Inflammatory macrophage treated with lipopolysaccharide for 1 hour (primary cell): ENCODE measurements at regions not wholly inside any gene's neighbourhood (a gene's known extent, or its start where the extent isn't known, plus 50 kb on each side); places are given as distances from the start of the nearest gene placed in this dataset.

ENCODE experiments used
- DNase-seq, 2 donors: peaks; one replicate each; pipeline ENCODE4 v3.0.0-alpha.2; 2020 to 2022

GRCh38 chr15:26372706-26373105 lies 400.2 kb downstream of the GABRB3 start:
- DNase-seq: no peak

DNA sequence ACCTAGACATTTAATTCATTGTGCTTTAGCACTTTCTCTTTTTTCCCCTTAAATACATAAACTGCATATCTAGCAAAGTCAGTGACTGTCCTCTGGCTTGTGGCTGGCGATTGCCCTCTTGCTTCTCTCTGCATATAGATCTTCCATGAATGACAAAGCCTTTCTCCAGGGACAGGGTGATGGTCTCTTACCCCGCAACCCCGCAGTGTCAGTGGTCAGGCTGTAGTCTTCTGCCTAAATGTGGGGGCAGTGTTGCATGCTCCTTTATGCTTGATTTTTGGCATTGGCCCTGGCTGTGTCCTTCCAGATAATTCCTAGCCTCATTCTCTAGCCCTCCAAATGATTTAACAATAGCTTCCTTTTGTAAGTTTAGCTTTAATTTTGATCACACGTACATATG lies 407.8 kb downstream of the GABRB3 start:
- no peak for DNase-seq

- no peak for DNase-seq
Observed at GRCh38 chr15:26359855-26360254, 413.0 kb downstream of the GABRB3 start.

GRCh38 chr15:26358708-26359107 lies 414.2 kb downstream of the GABRB3 start:
- no peak for DNase-seq

- no peak for DNase-seq
Observed at GRCh38 chr15:26357653-26358052, 415.2 kb downstream of the GABRB3 start.

- no peak for DNase-seq
Observed at GRCh38 chr15:26355472-26356074, 417.3 kb downstream of the GABRB3 start.

DNA sequence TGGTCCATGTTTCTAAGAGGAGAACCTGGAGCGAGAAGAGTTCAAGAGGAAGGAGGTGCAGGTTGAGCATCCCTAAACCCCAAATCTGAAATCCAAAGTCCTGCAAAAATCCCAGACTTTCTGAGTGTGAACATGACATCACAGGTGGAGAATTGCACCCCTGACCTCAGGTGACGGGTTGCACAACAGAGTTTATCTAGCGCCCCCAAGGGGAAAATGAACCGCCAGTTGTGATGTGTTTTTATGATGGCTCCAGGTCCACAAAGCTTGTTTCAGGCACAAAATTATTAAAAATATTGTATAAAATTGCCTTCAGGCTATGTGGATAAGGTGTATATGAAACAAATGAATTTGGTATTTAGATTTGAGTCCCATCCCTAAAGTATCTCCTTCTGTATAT lies 420.0 kb downstream of the GABRB3 start:
- DNase-seq: no peak

DNA sequence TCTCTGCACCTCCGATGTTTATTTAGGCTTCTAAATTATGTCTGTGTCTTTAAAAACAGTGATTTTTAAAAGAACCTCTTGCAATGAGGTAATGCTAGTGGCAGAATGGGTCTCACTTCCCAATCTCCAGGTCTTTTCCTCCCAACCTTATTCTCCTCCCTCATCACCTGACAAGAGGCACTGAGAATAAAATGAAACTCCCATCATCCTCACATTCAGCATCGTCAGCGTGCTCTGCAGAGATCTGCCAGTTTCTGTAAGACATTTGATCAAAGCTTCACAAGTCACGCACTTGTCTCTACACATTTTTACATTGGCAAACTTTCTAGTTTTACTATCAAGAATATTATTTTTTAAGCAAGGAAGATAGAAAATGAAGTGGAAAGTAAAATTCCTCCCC lies 420.5 kb downstream of the GABRB3 start:
- no peak for DNase-seq

- DNase-seq: no peak
Observed at GRCh38 chr15:26325495-26325894, 447.4 kb downstream of the GABRB3 start.

- DNase-seq: no peak
Observed at GRCh38 chr15:26323566-26323965, 449.3 kb downstream of the GABRB3 start.

GRCh38 chr15:26318689-26319088 lies 454.2 kb downstream of the GABRB3 start:
- no peak for DNase-seq

- DNase-seq: no peak
Observed at GRCh38 chr15:26314577-26314976, 451.4 kb upstream of the ATP10A start.

DNA sequence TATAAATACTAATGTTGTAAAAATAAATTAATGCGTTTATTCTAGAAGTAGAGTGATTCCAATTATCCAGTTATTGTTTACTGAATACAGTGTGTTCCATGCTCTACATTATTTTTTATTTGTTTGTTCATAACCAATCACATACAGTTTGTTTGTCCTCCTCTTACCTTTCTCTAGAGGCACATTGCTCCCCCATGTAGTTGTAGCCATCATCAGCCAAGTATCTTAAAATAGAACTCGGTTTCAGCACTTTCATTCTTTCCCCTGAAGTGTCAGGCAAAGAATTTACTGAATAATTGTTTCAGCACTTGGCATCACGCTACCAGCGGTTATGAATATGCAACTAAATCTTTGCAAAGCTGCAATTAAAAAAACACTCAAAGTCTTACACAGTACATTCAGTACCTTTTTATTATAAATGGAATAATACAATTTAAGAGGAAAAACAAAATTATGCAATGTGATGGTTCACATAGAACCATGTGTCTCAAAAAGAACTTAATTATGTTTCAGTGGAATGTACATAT lies 448.6 kb upstream of the ATP10A start:
- DNase-seq: no peak

- DNase-seq: no peak
Observed at GRCh38 chr15:26298659-26299170, 435.6 kb upstream of the ATP10A start.

DNA sequence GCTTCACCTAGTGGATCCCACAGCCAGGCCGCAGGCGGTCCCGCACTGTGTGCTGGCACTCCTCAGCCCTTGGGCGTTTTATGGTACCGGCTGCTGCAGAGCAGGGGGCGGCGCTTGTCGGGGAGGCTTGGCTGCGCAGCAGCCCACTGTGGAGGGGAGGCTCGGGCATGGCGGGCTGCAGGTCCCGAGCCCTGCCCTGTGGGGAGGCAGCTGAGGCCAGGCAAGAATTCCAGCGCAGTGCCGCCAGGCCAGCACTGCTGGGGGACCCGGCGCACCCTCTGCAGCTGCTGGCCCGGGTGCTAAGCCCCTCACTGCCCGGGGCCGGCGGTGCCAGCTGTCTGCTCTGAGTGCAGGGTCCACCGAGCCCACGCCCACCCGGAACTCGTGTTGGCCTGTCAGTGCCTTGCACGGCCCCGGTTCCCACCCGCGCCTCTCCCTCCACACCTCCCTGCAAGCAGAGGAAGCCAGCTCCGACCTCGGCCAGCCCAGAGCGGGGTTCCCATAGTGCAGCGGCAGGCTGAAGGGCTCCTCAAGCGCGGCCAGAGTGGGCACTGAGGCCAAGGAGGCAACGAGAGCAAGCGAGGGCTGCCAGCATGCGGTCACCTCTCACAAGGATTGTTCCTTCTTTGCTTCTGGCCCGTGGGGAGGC lies 435.0 kb upstream of the ATP10A start:
- no peak for DNase-seq

DNA sequence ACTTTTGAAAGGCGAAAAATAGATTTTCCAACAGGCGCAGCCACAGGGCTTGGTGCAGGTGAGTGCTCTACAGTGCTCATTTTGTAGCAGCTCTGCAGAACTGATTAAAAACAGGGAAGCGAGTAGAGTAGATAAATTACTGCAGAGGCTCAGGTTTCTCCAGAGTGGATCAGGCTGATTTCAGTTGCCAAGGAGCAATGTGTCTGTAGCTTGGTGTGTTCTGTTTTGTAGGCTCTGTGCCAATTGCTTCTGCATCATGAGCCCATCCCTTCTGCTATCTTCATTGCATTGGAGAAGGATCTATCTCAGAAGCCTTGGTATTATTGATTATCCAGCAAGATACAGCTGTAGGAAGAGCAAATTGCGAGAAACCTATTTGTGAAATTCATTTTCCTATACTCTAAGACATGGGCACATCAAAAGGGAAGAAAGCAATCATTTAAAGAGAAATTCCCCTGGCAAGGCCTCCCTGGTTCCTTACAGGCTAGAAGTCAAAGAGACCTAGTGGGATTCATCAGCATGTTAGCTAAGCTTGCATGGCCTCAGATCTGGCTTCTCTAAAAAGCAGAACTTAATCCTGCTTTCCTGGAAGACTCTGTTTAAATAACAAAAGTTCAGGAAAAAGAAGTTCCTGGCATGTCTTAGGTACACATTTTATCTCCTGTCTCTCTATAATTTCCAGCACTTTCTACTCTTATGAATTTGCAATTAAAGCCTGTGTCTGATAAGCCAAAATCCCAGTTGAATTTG lies 432.4 kb upstream of the ATP10A start:
- DNase-seq: no peak

DNA sequence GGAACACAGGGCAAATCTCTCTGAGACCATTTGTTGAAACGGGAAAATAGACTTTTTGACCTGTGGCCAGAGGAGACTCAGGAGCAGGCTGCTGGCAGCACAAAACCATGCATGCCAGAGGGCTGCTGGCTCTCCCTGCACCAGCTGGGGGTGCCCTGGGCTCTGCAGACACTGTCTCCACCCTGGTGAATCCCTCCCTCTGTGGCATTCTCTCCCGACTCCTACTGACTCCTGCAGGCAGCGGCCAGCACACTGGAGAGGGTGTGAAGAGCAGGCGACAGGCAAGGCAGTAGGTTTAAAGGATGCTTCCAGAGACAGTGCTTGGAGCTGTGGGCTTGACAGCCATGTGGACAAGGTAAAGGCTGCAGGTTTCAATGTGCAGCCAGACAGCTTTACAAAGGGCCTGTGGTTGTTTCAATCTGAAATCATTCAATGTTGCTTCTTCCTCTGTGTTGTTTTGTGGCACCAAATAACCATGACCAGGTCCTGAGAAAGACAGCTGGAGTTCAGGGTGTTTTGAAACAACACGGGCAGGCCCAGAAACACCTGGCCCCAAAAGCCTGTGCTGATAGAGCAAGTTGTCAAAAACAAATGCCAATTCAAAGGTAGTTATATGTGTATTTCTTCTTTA lies 431.0 kb upstream of the ATP10A start:
- no peak for DNase-seq

DNA sequence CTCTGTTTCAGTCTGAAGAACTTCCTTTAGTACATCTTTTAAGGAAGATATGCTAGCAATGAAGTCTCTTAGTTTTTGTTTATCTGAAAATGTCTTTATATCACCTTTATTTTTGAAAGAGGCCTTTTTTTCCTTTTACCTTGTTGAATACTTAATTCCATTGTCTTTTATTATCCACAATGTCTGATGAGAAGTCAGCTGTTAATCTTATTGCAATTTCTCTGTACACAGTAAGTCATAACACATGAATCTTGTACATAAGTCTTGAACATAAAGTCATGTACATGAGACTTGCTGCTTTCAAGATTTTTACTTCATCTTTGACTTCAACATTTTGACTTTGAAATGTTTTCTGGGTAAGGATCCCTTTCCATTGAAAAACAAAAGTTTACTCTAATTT lies 424.3 kb upstream of the ATP10A start:
- DNase-seq: no peak

DNA sequence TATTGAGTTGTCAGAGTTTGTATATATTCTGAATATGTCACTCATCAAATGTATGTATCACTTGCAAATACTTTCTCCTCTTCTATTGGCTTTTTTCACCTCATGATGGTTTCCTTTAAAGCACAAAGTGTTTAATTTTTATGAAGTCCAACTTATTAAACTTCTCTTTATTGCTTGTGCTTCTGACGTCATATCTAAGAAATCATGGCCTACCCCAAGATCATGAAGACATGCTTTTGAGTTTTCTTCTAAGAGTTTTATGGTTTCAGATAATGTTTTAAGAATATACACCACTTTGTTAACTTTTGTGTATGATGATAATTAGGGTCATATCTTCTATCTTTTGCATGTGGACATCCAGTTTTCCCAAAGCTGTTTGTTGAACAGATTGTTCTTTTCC lies 417.2 kb upstream of the ATP10A start:
- DNase-seq: no peak

DNA sequence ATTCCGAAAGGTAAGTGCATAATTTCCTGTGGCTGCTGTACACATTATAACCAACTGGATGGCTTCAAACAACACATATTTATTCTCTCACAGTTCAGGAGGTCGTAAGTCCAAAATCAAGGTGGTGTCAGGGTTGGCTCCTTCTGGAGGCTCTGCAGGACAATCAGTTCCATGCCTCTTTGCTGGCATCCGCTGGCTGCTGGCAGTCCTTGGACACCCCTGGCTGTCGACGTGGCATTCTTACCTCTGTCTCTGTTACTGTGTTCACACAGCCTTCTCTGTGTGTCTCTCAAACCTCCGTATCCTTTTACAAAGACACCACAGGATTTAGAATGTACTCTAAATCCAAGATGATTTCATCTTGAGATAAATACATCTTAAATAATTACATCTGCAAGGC lies 398.8 kb upstream of the ATP10A start:
- no peak for DNase-seq

GRCh38 chr15:26261413-26261812 lies 398.3 kb upstream of the ATP10A start:
- no peak for DNase-seq

DNA sequence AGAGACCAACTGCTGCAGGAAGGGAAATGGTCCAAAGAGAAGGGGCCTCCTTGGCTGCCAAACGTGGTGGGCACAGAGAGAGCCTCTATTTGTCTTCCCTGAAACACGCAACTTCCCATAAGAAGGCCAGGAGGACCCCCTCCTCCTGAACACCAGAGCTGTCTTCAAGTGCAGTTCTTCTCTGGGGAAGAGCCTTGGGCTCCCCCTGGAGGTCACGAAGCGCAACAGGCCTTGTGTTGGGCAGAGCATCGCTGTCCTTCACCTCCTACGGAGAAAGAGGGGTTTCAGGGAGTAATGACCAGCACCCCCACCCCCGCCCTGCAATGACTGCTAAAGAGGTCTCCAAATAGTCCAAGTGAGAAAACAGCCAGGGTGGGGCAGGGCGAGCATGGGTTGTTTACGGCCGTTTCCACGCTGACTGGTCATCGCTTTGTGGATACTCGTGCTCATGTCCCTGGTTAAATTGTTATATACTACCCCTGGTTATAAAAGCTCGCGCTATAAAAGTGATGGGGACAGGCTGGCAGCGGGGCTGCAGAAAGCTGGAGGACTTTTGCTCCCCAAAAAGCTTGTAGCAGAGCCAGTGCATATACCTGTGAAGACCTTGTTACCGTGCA lies 397.5 kb upstream of the ATP10A start:
- peak in 1 of 2 donors; percentile 41 for DNase-seq

GRCh38 chr15:26259581-26259980 lies 396.5 kb upstream of the ATP10A start:
- no peak for DNase-seq
